SKM-1 treated with dmso at 0.1 percent for 144 hours (cell line): ENCODE measurements at regions not wholly inside any gene's neighbourhood (a gene's known extent, or its start where the extent isn't known, plus 50 kb on each side); places are given as distances from the start of the nearest gene placed in this dataset.
A peak's percentile ranks its signal among the peaks of the same experiment; 100 is the strongest.
"Not testable (repeated sequence)": the region's sequence is repeated elsewhere in the genome, so short reads cannot be mapped to it uniquely, and the experiment has no call there.

Experiments
- DNase-seq: peaks from one replicate; lab custom pipeline; 2025; ENCODE audit not compliant: unreplicated experiment; lab: John Stamatoyannopoulos, UW

GRCh38 chr9:135402048-135402738, 77.4 kb upstream of the PPP1R26 start:
- DNase-seq: no peak

GRCh38 chr9:135402739-135403695, 76.6 kb upstream of the PPP1R26 start:
- no peak for DNase-seq

- no peak for DNase-seq
These were observed 75.7 kb upstream of the PPP1R26 start for GRCh38 chr9:135403733-135404450.

- no peak for DNase-seq
These were observed 75.0 kb upstream of the PPP1R26 start for GRCh38 chr9:135404451-135405144.

DNA sequence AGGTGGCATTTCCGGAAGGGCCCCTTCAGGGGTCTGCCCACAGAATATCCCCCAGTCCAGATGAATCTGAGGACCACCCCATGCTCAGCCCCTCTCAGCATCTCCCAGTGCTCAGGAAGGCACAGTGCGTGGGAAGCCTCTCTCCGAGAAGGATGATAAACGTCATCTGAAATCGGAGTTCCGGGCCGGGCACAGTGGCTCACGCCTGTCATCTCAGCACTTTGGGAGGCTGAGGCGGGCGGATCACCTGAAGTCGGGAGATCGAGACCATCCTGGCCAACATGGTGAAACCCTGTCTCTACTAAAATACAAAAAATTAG, 74.5 kb upstream of the PPP1R26 start:
- DNase-seq: not testable (repeated sequence)

- DNase-seq: no peak
These were observed 70.9 kb upstream of the PPP1R26 start for GRCh38 chr9:135408476-135409254.

DNA sequence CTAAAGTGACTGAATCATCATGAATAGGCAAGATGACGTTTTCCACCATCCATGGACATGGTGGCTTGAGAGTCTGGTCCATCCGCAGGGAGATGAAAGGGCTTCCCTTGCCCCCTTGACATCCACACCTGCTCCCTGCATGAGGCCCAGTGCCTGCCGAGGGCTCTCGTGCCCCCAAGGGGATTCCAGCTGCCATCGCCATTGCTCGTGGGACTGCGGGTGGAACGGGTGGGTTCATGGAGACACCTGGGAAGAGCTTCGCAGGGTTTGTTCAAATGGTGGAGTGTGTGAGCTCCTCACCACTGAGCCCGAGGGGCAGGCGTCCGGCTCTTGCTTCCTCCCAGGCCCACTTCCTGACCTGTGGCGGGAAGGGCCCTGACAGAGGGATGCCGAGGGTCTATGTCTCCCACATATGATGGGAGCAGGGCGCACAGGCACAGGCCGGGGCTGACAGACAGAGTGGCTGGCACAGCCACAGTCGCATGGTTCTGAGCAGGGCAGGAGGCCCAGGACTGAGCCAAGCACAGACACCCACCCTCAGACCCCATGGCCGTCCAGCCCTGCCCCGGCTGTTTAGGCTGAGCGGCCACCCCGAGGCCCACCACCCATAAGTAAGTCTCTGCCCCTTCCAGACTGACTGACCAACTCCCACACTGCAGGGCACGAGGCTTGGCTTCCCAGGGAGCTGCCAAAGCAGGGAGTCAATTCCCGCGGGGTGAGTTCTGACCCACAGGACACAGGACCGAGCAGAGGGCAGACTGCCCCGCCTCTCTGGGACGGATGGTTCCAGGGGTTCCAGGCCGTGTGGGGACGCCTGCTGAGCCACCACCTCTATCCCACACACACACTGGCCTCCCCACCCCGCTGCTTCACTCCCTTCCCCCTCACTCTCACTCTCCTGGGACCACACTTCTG, 70.0 kb upstream of the PPP1R26 start:
- DNase-seq: no peak

DNA sequence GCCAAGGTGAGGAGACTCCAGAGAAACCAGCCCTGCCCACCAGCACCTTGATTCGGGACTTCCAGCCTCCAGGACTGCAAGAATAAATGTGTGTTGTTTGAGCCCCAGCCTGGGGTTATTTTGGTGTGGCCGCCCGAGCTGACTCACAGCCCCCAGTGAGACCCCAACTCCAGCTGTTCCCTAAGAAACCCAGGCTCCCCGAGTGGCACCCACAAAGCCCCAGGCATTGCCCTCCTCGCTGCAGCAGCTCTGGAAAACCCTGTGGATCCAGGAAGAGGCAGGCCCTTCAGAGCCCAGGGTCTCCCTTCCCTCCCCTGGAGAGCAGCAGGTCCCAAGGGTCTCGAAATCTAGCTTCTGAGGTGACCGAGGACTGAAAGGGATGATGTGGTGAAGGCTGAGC, 69.2 kb upstream of the PPP1R26 start:
- DNase-seq: no peak

- DNase-seq: no peak
These were observed 68.6 kb upstream of the PPP1R26 start for GRCh38 chr9:135410831-135411473.

- DNase-seq: not testable (repeated sequence)
These were observed 68.0 kb upstream of the PPP1R26 start for GRCh38 chr9:135411605-135412004.

- DNase-seq: peak; percentile 38
These were observed 67.1 kb upstream of the PPP1R26 start for GRCh38 chr9:135412315-135413085.

GRCh38 chr9:135413086-135413375, 66.6 kb upstream of the PPP1R26 start:
- no peak for DNase-seq

DNA sequence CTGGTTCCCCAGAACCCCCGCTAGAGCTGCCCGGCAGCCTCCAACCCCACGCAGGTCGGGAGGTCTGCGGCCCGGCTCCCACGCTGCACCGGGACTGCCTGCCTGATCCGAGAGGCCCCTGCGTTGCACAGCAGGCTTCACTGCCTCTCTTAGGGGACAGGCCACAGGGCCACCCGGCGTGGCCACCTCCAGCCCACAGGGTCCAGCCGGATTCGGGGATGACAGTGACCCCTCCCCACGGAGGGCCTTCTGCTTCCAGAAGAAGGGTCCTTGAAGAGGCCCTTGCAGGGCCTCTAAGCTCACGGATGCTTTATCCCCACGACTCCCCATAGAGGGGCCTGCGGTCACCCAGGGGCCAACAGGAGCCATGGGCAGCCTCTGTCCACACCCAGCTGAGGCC, 66.1 kb upstream of the PPP1R26 start:
- no peak for DNase-seq

DNA sequence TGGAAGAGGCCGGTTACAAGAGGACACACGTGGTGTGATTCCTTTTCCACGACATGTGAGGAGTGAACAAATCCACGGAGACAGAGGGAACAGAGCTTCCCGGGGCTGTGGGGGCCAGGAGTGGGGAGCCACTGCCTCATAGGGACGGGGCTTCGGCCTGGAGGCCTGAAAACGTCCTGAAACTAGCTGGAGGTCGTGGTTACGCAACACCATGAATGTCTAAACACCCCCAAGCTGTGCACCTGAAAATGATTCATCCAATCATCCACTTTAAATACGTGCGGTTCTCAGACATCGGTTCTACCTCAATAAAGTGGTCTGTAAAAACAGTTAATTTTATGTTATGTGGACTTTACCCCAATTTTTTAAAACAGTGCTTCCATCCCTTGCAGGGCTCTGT, 65.3 kb upstream of the PPP1R26 start:
- DNase-seq: no peak

DNA sequence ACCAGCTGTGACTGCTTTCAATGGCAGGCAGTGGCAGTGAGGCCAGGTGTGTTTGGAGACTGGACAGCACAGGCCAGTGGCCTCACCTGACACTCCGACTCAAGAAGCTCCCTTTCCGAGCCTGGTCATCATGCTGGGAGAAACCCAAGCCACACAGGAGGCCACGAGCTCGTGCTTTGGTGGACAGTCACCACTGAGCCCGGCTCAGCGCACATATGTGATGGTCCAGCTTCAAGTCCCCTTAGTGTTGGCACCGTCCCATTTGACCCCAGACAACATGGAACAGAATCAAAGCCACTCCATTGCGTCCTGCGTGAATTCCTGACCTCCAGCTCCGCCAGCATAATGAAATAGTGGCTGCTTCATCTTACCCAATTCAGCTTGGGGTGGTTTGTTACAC, 64.0 kb upstream of the PPP1R26 start:
- DNase-seq: no peak

DNA sequence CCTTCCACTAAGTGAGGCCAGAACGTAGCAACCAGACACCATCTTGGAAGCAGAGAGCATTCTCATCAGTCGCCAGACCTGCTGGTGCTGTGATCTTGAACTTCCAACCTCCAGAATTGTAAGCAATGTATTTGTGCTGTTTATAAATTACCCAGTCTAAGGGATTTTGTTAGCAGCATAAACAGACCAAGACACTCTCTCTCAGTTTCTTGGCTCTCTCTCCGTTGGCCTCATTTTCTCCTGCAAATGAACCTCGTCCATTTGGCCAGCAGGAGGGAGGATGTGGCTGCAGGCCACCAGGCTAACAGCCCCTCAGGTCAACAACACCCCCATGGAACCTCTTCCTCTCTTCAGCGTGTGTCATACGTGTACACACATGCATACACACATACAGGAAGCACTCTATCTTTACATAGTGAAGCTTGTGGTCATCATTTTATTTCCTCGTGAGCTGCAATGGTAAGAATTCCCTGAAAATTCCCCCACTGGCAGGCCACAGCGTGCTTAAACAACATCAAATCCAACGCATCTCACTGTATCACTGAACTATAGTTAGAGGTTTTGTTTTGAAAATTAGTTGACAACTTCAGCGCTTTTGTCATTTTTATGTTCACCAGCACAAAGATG, 62.8 kb upstream of the PPP1R26 start:
- no peak for DNase-seq

DNA sequence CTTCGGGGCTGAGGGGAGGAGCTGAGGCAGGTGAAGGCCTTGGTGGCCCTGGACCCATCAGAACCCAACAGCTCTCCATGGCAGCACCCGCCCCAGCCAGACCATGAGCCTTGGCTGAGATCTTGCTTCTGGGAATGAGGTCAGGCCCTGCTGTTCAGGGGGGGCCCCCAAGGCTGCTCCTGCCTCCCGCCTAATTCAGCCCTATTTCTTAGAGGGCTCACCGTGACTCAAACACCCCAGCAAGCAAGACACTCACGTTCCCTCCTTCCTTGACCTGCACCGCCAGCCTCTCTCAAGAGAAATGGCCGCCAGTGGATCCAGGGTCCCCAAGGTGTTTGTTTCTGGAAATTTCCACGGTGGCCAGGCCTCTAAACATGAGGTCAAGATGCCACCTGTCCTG, 61.4 kb upstream of the PPP1R26 start:
- no peak for DNase-seq

- no peak for DNase-seq
These were observed 60.5 kb upstream of the PPP1R26 start for GRCh38 chr9:135419106-135419505.
